GM18868 (cell line): ENCODE measurements at regions not wholly inside any gene's neighbourhood (a gene's known extent, or its start where the extent isn't known, plus 50 kb on each side); places are given as distances from the start of the nearest gene placed in this dataset.

Source experiments
- ATAC-seq: cut with Tn5 transposase; IDR thresholded peaks from one replicate; pipeline ENCODE4 v1.9.1; 2021; ENCODE audit warnings: mild to moderate bottlenecking, moderate library complexity; ENCODE audit not compliant: unreplicated experiment

DNA sequence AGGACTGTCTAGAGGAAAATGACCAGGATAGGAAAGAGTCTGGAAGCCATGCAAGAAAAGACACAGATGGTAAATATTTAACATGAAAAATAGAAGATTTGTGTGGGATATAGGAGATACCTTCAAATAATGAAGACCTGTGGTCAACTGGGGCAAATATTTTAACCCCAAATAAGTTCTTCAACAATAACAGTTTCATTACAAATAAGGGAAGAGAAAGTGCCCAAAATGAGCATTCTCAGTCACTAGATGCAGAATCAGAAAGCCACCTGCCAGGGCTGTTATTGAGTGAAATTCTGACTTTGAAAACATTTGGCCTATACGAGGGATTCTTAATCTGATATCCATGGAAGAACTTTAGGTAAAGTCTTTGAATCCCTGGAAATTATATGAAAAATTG, 231.2 kb upstream of the PLEKHG7 start:
- ATAC-seq, result peak; percentile 57

DNA sequence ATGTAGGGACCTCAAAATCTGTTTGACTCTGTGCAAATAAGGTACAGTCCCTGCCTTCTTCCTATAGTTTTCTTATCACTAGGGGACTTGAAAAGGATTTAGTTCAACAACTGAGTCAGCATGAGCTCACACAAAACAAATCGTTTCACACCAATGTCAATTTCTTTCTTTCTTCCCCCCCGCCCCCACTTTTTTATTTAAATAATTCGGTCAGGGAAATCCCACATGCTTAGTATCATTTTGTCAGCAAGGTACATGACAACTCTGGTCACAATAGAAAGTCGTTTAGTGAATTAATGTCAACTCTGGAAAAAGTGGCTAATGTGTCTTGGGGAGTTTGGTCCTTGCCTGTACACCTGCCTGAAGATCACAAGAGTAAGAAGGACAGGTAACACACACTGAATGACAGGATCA, 232.2 kb upstream of the PLEKHG7 start:
- peak; percentile 26 for ATAC-seq

GRCh38 chr12:92469837-92470236, 233.0 kb upstream of the PLEKHG7 start:
- ATAC-seq, result no peak

DNA sequence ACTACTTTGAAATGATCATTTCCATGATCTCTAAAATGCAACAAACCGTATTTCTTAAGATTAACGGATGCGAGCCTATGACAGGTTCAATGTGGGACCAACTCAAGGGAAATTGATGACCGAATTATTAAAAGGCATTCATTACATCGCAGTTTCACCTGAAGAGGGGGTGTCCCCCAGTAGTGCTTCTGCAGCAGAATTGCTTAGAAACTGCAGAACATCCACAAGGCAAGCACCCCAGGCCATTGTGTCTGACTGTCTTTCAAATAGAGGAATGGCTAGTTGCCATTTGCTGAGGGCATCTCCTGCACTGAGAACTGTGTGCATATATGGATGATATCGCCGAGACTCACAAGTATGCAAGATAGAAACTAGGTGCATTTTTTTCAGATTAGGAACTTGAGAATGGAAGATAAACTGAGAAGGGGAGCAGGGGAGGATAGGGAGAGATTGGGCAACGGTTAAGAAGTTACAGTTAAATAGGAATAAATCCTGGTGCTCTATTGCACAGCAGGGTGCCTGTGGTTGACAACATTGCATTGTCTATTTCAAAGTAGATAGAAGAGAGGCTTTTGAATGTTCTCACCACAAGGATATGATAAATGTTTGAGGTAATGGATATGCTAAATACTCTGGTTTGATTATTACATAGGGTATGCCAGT, 234.3 kb upstream of the PLEKHG7 start:
- ATAC-seq, result no peak

DNA sequence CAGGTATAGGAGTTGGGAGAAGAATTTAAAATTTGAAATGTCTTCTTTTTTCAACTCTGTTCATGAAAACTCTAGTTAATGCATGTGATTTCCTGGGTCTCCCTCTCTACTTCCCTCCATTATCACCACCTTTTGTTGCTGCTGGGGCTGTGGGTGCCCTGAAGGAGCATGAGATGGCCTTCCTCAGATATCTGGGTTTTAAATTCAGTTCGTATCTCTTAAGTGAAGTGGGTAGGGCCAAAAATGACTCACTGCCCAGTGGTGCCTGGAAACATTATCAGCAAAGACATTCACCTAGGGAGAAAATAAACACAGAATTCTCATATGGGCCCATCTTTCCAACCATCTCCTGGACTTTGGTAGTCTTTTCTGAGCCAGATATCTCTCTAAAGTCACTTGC, 234.9 kb upstream of the PLEKHG7 start:
- ATAC-seq, result peak; percentile 26

DNA sequence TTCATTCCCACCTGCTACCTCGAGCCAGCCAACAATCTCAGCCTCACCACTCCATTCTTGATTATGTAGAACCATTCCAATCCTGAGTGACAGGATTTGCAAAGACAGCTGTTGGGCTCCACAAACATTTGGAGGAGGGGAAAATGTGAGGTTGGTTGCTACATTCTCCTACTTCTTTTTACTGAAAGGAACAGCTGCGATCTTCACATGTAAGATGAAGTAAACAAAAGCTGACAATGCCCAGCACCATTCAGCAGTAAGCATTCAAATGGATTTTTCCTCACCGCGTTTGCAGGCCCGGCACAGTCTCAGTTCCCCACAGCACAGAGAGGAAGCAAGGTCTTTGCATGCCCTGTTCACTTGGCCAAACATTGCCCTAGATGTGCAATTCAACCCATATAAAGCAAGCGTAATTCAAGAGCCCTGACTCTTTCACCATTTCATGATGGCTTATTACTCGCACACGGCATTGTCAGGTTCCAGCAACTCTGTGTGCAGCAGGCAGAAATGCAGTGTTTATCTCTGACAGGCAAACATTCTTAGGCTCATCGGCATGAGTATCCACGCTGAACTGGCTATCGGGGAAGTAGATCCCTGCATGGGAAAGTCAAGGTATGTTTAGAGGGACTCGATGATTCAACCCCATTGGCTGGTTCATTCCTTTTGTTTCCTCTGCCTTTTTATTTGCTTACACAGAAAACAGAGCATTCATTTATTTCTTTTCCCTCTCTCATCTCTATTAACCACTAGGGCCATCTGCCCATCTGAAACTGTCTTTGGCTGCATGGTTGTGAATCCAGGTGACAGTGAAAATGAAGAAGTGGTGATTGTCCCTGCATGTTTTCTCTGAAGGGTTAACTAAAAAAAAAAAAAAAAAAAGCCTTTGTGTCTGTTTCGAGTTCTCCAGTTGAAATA, 236.1 kb upstream of the PLEKHG7 start:
- ATAC-seq, result peak; percentile 35

- no peak for ATAC-seq
Observed at GRCh38 chr12:92465786-92466295, 236.9 kb upstream of the PLEKHG7 start.

- no peak for ATAC-seq
Observed at GRCh38 chr12:92464911-92465310, 237.9 kb upstream of the PLEKHG7 start.

DNA sequence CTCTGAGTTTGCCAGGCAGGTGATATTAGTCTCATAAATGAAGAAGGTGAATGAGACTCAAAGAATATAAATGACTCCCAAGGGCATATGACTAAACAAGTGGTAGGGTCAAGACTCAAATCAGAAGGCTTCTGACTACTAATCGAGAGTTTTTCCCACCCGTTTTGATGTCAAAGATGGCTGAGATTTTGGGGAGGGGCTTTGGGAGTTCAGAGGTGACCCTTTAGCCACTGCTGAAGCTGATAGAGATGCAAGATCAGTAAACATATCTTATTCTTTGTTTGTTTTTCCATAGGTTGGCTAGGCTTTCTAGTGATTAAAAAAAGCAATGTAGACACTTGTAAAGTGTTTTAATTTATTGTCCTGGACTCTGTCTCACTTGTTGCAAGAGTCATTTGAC, 239.6 kb upstream of the PLEKHG7 start:
- ATAC-seq, result no peak

- no peak for ATAC-seq
Observed at GRCh38 chr12:92462527-92462926, 240.3 kb upstream of the PLEKHG7 start.

DNA sequence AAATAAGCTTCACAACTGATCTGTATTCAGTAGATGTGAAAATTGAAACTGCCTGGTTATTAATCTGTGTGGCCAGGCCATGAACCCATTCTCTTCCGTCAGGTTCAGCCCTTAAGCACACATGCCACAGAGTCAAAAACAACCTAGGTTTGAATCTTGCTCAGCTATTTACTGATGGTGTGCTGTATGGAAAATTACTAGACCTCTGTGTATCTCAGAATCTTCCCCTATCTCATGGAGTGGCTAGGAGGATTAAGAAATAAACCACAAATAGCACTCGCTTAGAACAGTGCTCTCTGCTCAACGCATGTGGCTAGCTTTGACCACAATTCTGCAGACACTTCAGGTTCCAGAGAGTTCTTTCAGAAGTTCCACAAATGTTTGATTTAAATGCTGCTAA, 240.7 kb upstream of the PLEKHG7 start:
- peak; percentile 58 for ATAC-seq

GRCh38 chr12:92459850-92460249, 242.9 kb upstream of the PLEKHG7 start:
- ATAC-seq, result no peak

GRCh38 chr12:92458996-92459395, 243.8 kb upstream of the PLEKHG7 start:
- no peak for ATAC-seq

DNA sequence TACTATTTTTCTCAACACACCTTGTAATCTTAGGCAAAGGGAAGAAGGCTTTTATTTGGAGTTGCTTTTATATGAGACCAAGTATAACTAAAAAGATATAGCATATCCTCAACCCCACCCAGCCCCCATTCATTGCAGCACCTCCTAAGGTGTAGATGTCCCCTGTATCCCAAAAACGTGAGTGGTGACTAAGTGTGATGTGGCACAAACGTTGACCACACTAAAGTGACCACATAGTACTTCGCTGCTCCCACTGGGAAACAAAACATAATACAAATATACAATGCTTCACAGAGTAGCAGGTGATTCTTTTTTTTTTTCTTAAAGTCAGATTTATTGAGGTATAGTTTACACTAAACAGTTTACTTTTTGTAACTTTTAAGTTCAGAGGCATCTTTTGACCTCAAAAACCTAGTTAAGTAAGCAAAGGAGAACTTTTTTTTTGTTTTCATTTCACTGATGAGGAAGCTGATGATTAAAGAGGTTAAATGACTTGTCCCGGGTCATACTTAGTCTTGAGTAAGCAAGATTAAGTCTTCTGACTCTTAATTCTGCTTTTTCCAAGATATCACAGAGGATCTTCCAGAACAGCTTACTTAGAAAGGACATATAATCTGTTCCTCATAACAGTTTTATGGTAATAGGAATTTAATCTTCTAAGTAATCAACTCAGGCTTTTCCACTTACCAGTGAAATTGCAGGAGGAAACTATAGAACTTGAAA, 245.2 kb upstream of the PLEKHG7 start:
- no peak for ATAC-seq

GRCh38 chr12:92452763-92453162, 250.0 kb upstream of the PLEKHG7 start:
- no peak for ATAC-seq

DNA sequence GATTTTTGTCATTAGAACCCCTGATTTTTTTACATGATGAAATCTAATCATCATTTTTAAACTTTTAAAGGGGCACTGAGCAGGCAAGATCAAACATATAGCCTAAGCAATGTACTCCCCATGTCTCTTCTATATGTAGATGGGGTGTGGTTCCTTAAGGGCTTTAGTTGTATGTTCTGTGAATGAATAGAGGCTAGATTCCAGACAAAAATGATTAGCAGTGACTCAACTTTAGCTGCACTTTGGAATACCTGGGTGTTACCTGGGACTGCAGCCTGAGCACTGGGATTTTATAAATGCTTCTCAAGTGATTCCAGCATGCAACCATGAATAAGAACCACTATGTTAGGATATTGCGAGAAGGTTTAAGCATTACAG, 256.7 kb upstream of the PLEKHG7 start:
- peak; percentile 5 for ATAC-seq

GRCh38 chr12:92445253-92446082, 257.3 kb upstream of the PLEKHG7 start:
- peak; percentile 80 for ATAC-seq

DNA sequence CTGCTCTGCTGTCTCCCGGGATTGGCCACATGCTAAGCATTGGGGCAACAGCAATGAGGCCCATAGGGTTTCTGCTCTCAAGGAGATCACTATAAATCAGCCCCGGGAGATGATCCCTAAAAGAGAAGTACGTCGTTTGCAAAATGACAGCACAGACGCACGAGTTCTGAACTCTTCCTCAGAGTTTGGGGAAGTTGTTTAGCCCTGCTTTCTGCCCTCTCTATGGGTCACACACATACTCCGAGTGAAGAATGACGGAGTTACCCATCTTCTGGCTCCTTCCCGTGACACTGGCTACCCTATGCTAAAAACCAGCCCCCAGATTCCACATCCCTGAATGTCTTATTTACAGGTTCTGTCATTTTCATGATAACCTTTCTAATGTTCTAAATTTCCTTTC, 258.0 kb upstream of the PLEKHG7 start:
- ATAC-seq, result peak; percentile 35

DNA sequence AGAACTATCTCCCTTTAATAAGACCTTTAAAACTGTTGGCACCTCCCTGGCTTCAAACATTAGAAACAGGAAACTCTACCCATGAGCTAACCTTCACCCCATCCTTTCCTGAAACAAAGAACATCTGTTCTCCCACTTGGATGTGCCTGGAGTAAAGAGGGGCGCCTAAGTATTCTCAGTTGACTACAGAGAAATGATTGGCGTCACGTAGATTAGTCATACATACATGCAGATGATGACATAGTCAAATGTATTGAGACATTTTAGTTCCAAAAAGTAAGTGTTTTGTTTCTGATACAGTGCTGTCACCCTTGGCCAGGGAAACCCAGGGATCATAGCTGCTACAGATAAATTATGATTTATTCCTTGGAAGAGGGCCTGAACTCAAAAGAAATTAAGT, 260.0 kb upstream of the PLEKHG7 start:
- no peak for ATAC-seq

GRCh38 chr12:92440072-92440471, 262.7 kb upstream of the PLEKHG7 start:
- no peak for ATAC-seq

GRCh38 chr12:92439420-92439805, 263.4 kb upstream of the PLEKHG7 start:
- no peak for ATAC-seq
